Lung (tissue), 11 donors: ENCODE measurements at regions not wholly inside any gene's neighbourhood (a gene's known extent, or its start where the extent isn't known, plus 50 kb on each side); places are given as distances from the start of the nearest gene placed in this dataset.

Experiments used
- ATAC-seq: fragments of 200-7000 bp; cut with Tn5 transposase; one replicate; pipeline ENCODE4 v1.9.1; 2020; ENCODE audit warnings: moderate number of reproducible peaks; ENCODE audit not compliant: insufficient read depth, low FRiP score
- DNase-seq, 3 donors: peaks; one replicate each; pipeline ENCODE4 v3.0.0-alpha.2; 2013 to 2017
- H3K27ac ChIP-seq, 2 donors: one replicate each; pipeline ENCODE4 v1.5.1; 2013; ENCODE audit warnings: mild to moderate bottlenecking in 2 of 2, moderate library complexity in 2 of 2, control low read depth in 1 of 2, inconsistent platforms in 1 of 2, low read depth in 1 of 2, low read length in 1 of 2
- H3K27me3 ChIP-seq, 3 donors: one replicate each; pipeline ENCODE4 v1.5.1; 2013; ENCODE audit warnings: low read length in 2 of 3; ENCODE audit not compliant: control insufficient read depth in 3 of 3, insufficient read depth in 3 of 3
- H3K36me3 ChIP-seq, 4 donors: one replicate each; pipeline ENCODE4 v1.5.1; 2013; ENCODE audit warnings: low read length in 4 of 4, mild to moderate bottlenecking in 1 of 4, moderate library complexity in 1 of 4; ENCODE audit not compliant: control insufficient read depth in 4 of 4, insufficient read depth in 4 of 4
- H3K4me1 ChIP-seq, 5 donors: one replicate each; pipeline ENCODE4 v1.5.1; 2013; ENCODE audit warnings: low read length in 5 of 5, mild to moderate bottlenecking in 2 of 5, moderate library complexity in 1 of 5; ENCODE audit not compliant: control insufficient read depth in 5 of 5, insufficient read depth in 5 of 5
- H3K4me3 ChIP-seq: one replicate; pipeline ENCODE4 v1.5.1; 2013; ENCODE audit warnings: mild to moderate bottlenecking, control low read depth, moderate library complexity
- H3K9ac ChIP-seq, 2 donors: one replicate each; pipeline ENCODE4 v1.5.1; 2013; ENCODE audit warnings: low read length in 2 of 2, control low read depth in 1 of 2; ENCODE audit not compliant: insufficient read depth in 1 of 2
- H3K9me3 ChIP-seq, 4 donors: one replicate each; pipeline ENCODE4 v1.5.1; 2013; ENCODE audit warnings: low read length in 3 of 4, mild to moderate bottlenecking in 1 of 4, moderate library complexity in 1 of 4; ENCODE audit not compliant: control insufficient read depth in 4 of 4, insufficient read depth in 3 of 4
- WGBS, 2 donors: extraction: QIAGEN DNeasy Blood & Tissue Kit; methylation state at CpG; one replicate each; pipeline ENCODE4 v1.1.7; 2013; 5-methylcytosine and 5-hydroxymethylcytosine counted together
- TF ChIP-seq, protein P1 (sequence below): IDR thresholded peaks from 2 replicates; pipeline ENCODE4 v1.5.1; 2012; ENCODE audit warnings: mild to moderate bottlenecking; ENCODE audit errors: control extremely low read depth, extremely low read depth
- donor health status: control.
- donor health status: control.
- donor health status: Bipolar disorder and iron deficiency.
- donor health status: healthy.
- donor health status: DM: yes; HTN: yes; CAD: no.

DNA sequence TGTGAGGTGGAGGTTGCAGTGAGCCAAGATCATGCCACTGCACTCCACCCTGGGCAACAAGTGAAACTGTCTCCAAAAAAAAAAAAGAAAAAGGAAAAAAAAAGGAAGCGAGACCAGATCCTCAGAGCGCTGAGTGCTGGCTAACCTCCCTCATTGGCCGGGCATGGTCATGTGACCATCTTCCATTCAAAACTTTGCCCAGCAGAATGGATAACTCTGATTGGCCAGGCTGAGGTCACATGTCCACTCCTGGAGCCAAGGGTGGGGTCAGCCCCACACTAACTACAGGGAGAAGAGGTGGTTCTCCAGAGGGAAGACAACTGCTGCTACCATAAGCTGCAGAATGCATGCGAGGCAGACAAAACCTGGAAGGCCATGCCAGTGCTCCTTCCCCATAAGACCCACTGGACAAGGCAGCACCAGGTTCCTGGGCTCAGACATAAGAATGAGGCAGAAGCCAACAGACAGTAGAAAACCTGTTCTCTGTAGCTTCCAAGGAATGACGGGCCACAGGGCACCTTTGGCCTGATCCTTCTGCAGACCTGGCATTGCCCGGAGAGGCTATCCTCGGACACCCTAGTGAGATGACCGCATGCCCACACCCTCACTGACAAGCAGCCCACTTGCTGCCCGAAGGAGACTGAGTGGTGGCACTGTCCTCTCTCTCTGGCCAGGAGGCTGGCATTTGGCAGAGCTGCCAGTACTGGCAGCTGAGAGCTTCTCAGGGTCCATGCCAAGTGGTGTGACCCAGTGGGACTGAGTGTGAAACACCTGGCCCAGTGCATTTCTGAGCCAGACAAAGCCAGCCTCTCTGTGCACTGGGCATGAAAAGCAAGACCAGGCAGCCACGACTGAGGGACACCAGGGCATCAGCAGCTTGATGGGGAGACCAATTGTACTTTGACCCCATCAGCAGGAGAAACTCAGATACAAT lies 311.9 kb upstream of the SULF2 start:
- Histone ChIP-seq H3K27ac (no peak overlapping the region), H3K27me3 (peaks cover 0 to under 1% (median 0%) of the 10 kb centered on the region in 3 donors), H3K36me3 (no peaks in the 10 kb centered on the region), H3K4me3 (no peak overlapping the region), H3K9ac (no peak overlapping the region), H3K4me1 (no peaks in the 10 kb centered on the region), H3K9me3 (no peaks in the 10 kb centered on the region)
- ATAC-seq (no peak), DNase-seq (no peak)
- TF ChIP-seq, protein P1, sequence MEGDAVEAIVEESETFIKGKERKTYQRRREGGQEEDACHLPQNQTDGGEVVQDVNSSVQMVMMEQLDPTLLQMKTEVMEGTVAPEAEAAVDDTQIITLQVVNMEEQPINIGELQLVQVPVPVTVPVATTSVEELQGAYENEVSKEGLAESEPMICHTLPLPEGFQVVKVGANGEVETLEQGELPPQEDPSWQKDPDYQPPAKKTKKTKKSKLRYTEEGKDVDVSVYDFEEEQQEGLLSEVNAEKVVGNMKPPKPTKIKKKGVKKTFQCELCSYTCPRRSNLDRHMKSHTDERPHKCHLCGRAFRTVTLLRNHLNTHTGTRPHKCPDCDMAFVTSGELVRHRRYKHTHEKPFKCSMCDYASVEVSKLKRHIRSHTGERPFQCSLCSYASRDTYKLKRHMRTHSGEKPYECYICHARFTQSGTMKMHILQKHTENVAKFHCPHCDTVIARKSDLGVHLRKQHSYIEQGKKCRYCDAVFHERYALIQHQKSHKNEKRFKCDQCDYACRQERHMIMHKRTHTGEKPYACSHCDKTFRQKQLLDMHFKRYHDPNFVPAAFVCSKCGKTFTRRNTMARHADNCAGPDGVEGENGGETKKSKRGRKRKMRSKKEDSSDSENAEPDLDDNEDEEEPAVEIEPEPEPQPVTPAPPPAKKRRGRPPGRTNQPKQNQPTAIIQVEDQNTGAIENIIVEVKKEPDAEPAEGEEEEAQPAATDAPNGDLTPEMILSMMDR = no peak
- 94 to 97% methylated on average over 10 of the region's 10 CpGs for WGBS, 2 donors

DNA sequence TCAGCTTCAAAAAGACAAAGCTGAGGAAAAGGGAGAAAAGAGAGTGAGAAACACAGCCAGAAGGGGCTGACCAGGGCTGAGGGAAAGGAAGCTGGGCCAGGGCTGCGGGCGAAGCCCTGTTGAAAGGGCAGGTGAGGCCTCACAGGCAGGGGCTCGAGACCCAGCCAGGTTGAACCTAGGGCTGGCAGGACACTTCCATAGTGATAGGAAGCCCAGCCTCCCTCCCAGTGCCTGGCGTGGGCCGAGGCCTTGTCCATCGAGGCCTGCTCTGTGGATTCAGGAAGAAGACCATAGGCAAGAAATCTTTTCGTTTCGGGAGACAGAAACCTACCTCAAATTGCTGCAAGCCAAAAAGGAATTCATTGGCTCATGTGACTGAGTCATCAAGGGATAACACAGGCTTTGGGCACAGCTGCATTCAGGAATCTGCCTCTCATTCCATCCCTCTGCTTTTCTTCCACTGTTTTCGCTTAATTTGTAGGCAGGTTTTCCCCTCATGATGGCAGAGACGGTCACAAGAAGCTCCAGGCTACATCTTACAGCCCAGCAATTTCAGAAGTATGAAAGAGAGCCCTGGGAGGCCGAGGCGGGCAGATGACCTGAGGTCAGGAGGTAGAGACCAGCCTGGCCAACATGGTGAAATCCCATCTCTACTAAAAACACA lies 311.1 kb upstream of the SULF2 start:
- Histone ChIP-seq H3K4me1 (no peaks in the 10 kb centered on the region), H3K27ac (no peak overlapping the region), H3K9ac (no peak overlapping the region), H3K9me3 (no peaks in the 10 kb centered on the region), H3K27me3 (peaks cover 0 to 3% (median 0%) of the 10 kb centered on the region in 3 donors), H3K4me3 (no peak overlapping the region), H3K36me3 (no peaks in the 10 kb centered on the region)
- ATAC-seq = no peak
- TF ChIP-seq, protein P1 = no peak
- DNase-seq = no peak
- WGBS, 2 donors = 95% methylated on average over 12 of the region's 12 CpGs

DNA sequence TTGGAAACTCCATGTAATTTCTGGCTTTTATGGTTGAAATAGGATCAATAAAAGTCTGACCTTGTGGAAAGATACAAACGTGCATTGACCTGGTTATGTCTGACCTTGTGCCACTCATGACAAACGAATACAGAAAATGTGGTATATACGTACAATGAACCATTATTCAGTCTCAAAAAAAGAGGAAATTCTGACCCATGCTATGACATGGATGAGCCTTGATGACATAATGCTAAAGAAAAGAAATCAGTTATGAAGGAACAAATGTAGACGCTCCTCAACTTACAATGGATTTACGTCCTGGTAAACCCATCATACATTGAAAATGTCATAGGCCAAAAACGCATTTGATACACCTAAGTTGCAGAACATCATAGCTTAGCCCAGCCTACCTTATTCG lies 309.7 kb upstream of the SULF2 start:
- no peaks in the 10 kb centered on the region for H3K9me3 ChIP-seq
- H3K4me3 ChIP-seq = no peak overlapping the region
- H3K4me1 ChIP-seq = peaks cover 0 to 1% (median 0%) of the 10 kb centered on the region in 5 donors
- 89 to 90% methylated on average over 7 of the region's 7 CpGs for WGBS, 2 donors
- H3K9ac ChIP-seq = no peak overlapping the region
- DNase-seq (no peak), ATAC-seq (no peak)
- TF ChIP-seq, protein P1 = no peak
- peaks cover 0 to 3% (median 0%) of the 10 kb centered on the region in 3 donors for H3K27me3 ChIP-seq
- no peak overlapping the region for H3K27ac ChIP-seq
- no peaks in the 10 kb centered on the region for H3K36me3 ChIP-seq
